HL-60 (cell line): ENCODE measurements at regions not wholly inside any gene's neighbourhood (a gene's known extent, or its start where the extent isn't known, plus 50 kb on each side); places are given as distances from the start of the nearest gene placed in this dataset.

Source experiments
- DNase-seq, 2 experiments: peaks; one replicate each; pipeline ENCODE4 v3.0.0-alpha.2; 2010 to 2020; ENCODE audit warnings: low read depth in 1 of 2, low spot score in 1 of 2
- H3K27ac ChIP-seq: fragments of 250-450 bp; sonication (Bioruptor Pico); replicated peaks from 2 replicates; pipeline ENCODE4 v1.5.1; 2020; ENCODE audit warnings: mild to moderate bottlenecking, moderate library complexity
- H3K27me3 ChIP-seq: fragments of 250-450 bp; sonication (Bioruptor Pico); 2 replicates; pipeline ENCODE4 v1.5.1; 2021; ENCODE audit warnings: mild to moderate bottlenecking, moderate library complexity; ENCODE audit not compliant: insufficient read depth, poor library complexity, severe bottlenecking
- H3K4me3 ChIP-seq: replicated peaks from 2 replicates; pipeline ENCODE4 v1.5.1; 2011; ENCODE audit warnings: mild to moderate bottlenecking, control low read depth, low read length; ENCODE audit not compliant: insufficient read depth
- CTCF ChIP-seq: IDR thresholded peaks from one replicate; pipeline ENCODE4 v1.5.1; 2011; ENCODE audit warnings: low read length, control low read depth, inconsistent platforms; ENCODE audit not compliant: insufficient read depth
- GABPA ChIP-seq: IDR thresholded peaks from 2 replicates; pipeline ENCODE4 v1.6.1; 2012; ENCODE audit warnings: low read depth
- POLR2AphosphoS5 ChIP-seq: IDR thresholded peaks from 2 replicates; pipeline ENCODE4 v1.6.1; 2012; ENCODE audit warnings: low read depth
- REST ChIP-seq: IDR thresholded peaks from 2 replicates; pipeline ENCODE4 v1.6.1; 2012; ENCODE audit warnings: low read depth; ENCODE audit not compliant: insufficient replicate concordance
- SPI1 ChIP-seq: IDR thresholded peaks from 2 replicates; pipeline ENCODE4 v1.6.1; 2012; ENCODE audit warnings: low read depth, mild to moderate bottlenecking, borderline replicate concordance

- no peak overlapping the region for H3K27ac ChIP-seq
- no peak for DNase-seq
- TF ChIP-seq GABPA (no peak), CTCF (no peak), POLR2AphosphoS5 (no peak)
- no peak overlapping the region for H3K4me3 ChIP-seq
- no peaks in the 10 kb centered on the region for H3K27me3 ChIP-seq
Observed at GRCh38 chr2:5403392-5403791, 288.8 kb upstream of the SOX11 start.

- Histone ChIP-seq H3K27ac (no peak overlapping the region), H3K27me3 (no peaks in the 10 kb centered on the region), H3K4me3 (no peak overlapping the region)
- no peak for DNase-seq
- TF ChIP-seq GABPA: no peak
Observed at GRCh38 chr2:5409898-5410381, 282.2 kb upstream of the SOX11 start.

GRCh38 chr2:5410991-5411700, 281.0 kb upstream of the SOX11 start:
- H3K27me3 ChIP-seq: no peaks in the 10 kb centered on the region
- no peak for TF ChIP-seq REST
- no peak for TF ChIP-seq SPI1
- no peak for TF ChIP-seq POLR2AphosphoS5
- no peak for TF ChIP-seq GABPA
- TF ChIP-seq CTCF: no peak
- no peak for DNase-seq
- H3K27ac ChIP-seq: no peak overlapping the region
- no peak overlapping the region for H3K4me3 ChIP-seq

- TF ChIP-seq CTCF (no peak), GABPA (no peak), SPI1 (no peak), POLR2AphosphoS5 (no peak), REST (no peak)
Observed at GRCh38 chr2:5412001-5412400, 280.2 kb upstream of the SOX11 start.

More at GRCh38 chr2:5412001-5412400, 280.2 kb upstream of the SOX11 start:
- no peak for DNase-seq
- Histone ChIP-seq H3K4me3 (no peak overlapping the region), H3K27ac (no peak overlapping the region), H3K27me3 (no peaks in the 10 kb centered on the region)
